GM19025 (cell line): ENCODE measurements at regions not wholly inside any gene's neighbourhood (a gene's known extent, or its start where the extent isn't known, plus 50 kb on each side); places are given as distances from the start of the nearest gene placed in this dataset.
"Not testable (repeated sequence)": the region's sequence is repeated elsewhere in the genome, so short reads cannot be mapped to it uniquely, and the experiment has no call there.

ENCODE experiments used
- ATAC-seq: cut with Tn5 transposase; IDR thresholded peaks from one replicate; pipeline ENCODE4 v1.9.1; 2021; ENCODE audit warnings: mild to moderate bottlenecking, low read depth, moderate library complexity; ENCODE audit not compliant: unreplicated experiment

GRCh38 chr9:31445960-31446359 lies 938.5 kb upstream of the ACO1 start:
- peak; percentile 37 for ATAC-seq

- ATAC-seq, result no peak
These were observed 917.4 kb upstream of the ACO1 start for GRCh38 chr9:31467075-31467474.

- no peak for ATAC-seq
These were observed 914.4 kb upstream of the ACO1 start for GRCh38 chr9:31470051-31470450.

- no peak for ATAC-seq
These were observed 913.4 kb upstream of the ACO1 start for GRCh38 chr9:31471010-31471409.

GRCh38 chr9:31486630-31487029 lies 897.8 kb upstream of the ACO1 start:
- no peak for ATAC-seq

- ATAC-seq, result no peak
These were observed 893.8 kb upstream of the ACO1 start for GRCh38 chr9:31490551-31491106.

- no peak for ATAC-seq
These were observed 892.2 kb upstream of the ACO1 start for GRCh38 chr9:31492229-31492628.

GRCh38 chr9:31500422-31500821 lies 884.0 kb upstream of the ACO1 start:
- no peak for ATAC-seq

- ATAC-seq, result peak; percentile 78
These were observed 865.4 kb upstream of the ACO1 start for GRCh38 chr9:31519011-31519410.

GRCh38 chr9:31519424-31519823 lies 865.0 kb upstream of the ACO1 start:
- no peak for ATAC-seq

- ATAC-seq, result no peak
These were observed 864.6 kb upstream of the ACO1 start for GRCh38 chr9:31519826-31520225.

- ATAC-seq, result peak; percentile 63
These were observed 864.0 kb upstream of the ACO1 start for GRCh38 chr9:31520301-31521085.

GRCh38 chr9:31535651-31536050 lies 848.8 kb upstream of the ACO1 start:
- ATAC-seq, result no peak

GRCh38 chr9:31536471-31536870 lies 848.0 kb upstream of the ACO1 start:
- ATAC-seq, result no peak

- no peak for ATAC-seq
These were observed 842.6 kb upstream of the ACO1 start for GRCh38 chr9:31541721-31542281.

GRCh38 chr9:31542384-31543055 lies 841.9 kb upstream of the ACO1 start:
- peak; percentile 99 for ATAC-seq

- no peak for ATAC-seq
These were observed 829.5 kb upstream of the ACO1 start for GRCh38 chr9:31554941-31555340.

- ATAC-seq, result no peak
These were observed 827.6 kb upstream of the ACO1 start for GRCh38 chr9:31556667-31557463.

- ATAC-seq, result not testable (repeated sequence)
These were observed 812.3 kb upstream of the ACO1 start for GRCh38 chr9:31572190-31572589.

GRCh38 chr9:31573561-31573960 lies 810.9 kb upstream of the ACO1 start:
- no peak for ATAC-seq
